ENCODE measurements at regions not wholly inside any gene's neighbourhood (a gene's known extent, or its start where the extent isn't known, plus 50 kb on each side); places are given as distances from the start of the nearest gene placed in this dataset.

DNA sequence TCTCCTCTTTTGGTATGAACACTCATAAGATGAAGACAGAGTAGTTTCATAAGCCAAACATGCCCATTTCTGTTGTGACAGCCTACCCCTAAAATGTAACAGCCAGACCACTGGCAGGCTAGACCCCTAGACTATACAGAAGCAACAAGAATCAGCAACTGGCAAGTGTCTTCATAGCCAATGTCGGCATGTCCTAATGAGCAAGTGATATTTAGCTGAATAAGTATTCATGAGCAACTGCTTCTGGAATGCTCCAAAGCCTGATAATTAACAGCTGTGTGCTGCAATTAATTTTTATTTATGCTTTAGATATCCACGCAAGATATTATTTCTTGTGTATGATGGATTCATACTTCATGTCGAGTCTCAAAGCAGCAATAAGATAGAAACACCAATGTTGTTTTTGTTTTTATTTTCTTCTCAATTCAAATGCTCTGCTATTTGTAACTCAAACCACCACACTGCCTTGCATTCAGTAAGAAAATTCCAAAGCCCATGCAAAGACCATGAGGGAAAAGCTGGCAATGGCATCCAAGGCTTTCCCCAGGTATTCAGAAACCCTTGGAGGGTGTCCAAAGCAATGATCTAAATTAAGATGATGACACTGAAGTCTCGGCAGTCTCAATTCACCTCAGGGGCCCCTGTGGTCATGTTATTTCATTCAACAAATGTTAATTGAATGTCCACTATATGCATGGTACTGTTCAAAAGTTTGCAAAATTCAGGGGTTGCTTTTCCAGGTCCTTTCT lies 167.7 kb upstream of the NECTIN3 start:
- TF ChIP-seq GATA3 (IDR thresholded peaks at IDR 0.05; ENCODE audit: low read depth, low read length) (no peak), GATA2 (IDR thresholded peaks at IDR 0.05; ENCODE audit: low read depth, low read length) (no peak)

Measured in SH-SY5Y (cell line).